IMR-90 (cell line): ENCODE measurements at regions not wholly inside any gene's neighbourhood (a gene's known extent, or its start where the extent isn't known, plus 50 kb on each side); places are given as distances from the start of the nearest gene placed in this dataset.

Experiments used
- ATAC-seq: fragments of 200-7000 bp; cut with Tn5 transposase; 2 replicates; pipeline ENCODE4 v1.9.1; 2020; ENCODE audit warnings: low read depth, mild to moderate bottlenecking, moderate library complexity
- BruUV-seq: library from RNA; stranded (reverse); fragments of 400-500 nt; replicated peaks from 2 replicates; lab custom pipeline; 2021; lab: Mats Ljungman, UMichigan
- CTCF ChIA-PET: fragments of 300-600 bp; formaldehyde crosslinking; extraction: SDS; loops from one replicate; lab custom pipeline; 2021; ENCODE audit warnings: antibody characterized with exemption; lab: Yijun Ruan, JAX
- POLR2A ChIA-PET: fragments of 300-600 bp; sonication (Branson Sonifier 250); formaldehyde crosslinking; loops from one replicate; lab custom pipeline; 2022; ENCODE audit warnings: antibody characterized with exemption; ENCODE audit not compliant: unreplicated experiment; lab: Charles Lee
- DNase-seq: peaks from one replicate; pipeline ENCODE4 v3.0.0; 2013
- H2AFZ ChIP-seq: replicated peaks from 2 replicates; pipeline ENCODE3; 2013; ENCODE audit warnings: low read length, mild to moderate bottlenecking; ENCODE audit not compliant: poor library complexity
- H2AK5ac ChIP-seq: 2 replicates; pipeline ENCODE4 v1.6.1; 2013; ENCODE audit warnings: low read depth, low read length, inconsistent platforms
- H2AK9ac ChIP-seq: replicated peaks from 2 replicates; pipeline ENCODE3; 2013; ENCODE audit warnings: mild to moderate bottlenecking, low read depth, low read length, moderate library complexity; ENCODE audit not compliant: poor library complexity
- H2BK120ac ChIP-seq: 2 replicates; pipeline ENCODE4 v1.6.1; 2013; ENCODE audit warnings: low read depth, low read length, inconsistent platforms
- H2BK15ac ChIP-seq: 3 replicates; pipeline ENCODE4 v1.6.1; 2013; ENCODE audit warnings: low read depth, low read length, inconsistent platforms
- H2BK20ac ChIP-seq: 2 replicates; pipeline ENCODE4 v1.6.1; 2013; ENCODE audit warnings: low read depth, mild to moderate bottlenecking, inconsistent platforms, low read length, moderate library complexity
- H2BK5ac ChIP-seq: 2 replicates; pipeline ENCODE4 v1.6.1; 2013; ENCODE audit warnings: mild to moderate bottlenecking, low read depth, low read length, inconsistent platforms; ENCODE audit not compliant: poor library complexity, severe bottlenecking
- H3K14ac ChIP-seq: replicated peaks from 2 replicates; pipeline ENCODE4 v1.6.1; 2013; ENCODE audit warnings: low read depth, low read length, inconsistent platforms
- H3K18ac ChIP-seq: 2 replicates; pipeline ENCODE4 v1.6.1; 2013; ENCODE audit warnings: low read depth, low read length, control low read depth
- H3K23ac ChIP-seq: 2 replicates; pipeline ENCODE4 v1.6.1; 2013; ENCODE audit warnings: low read depth, low read length, inconsistent platforms
- H3K27ac ChIP-seq: 2 replicates; pipeline ENCODE4 v1.5.1; 2013; ENCODE audit warnings: mild to moderate bottlenecking, control low read depth, low read length; ENCODE audit not compliant: insufficient read depth
- H3K27me3 ChIP-seq: 2 replicates; pipeline ENCODE4 v1.6.1; 2013; ENCODE audit warnings: low read length; ENCODE audit not compliant: control insufficient read depth, insufficient read depth
- H3K36me3 ChIP-seq: 2 replicates; pipeline ENCODE4 v1.6.1; 2013; ENCODE audit warnings: low read length, mixed read lengths; ENCODE audit not compliant: control insufficient read depth, insufficient read depth
- H3K4ac ChIP-seq: 2 replicates; pipeline ENCODE4 v1.6.1; 2013; ENCODE audit warnings: low read depth, low read length, inconsistent platforms
- H3K4me1 ChIP-seq: 2 replicates; pipeline ENCODE4 v1.6.1; 2013; ENCODE audit warnings: low read length, mixed read lengths; ENCODE audit not compliant: control insufficient read depth, insufficient read depth
- H3K4me2 ChIP-seq: 2 replicates; pipeline ENCODE4 v1.6.1; 2013; ENCODE audit warnings: low read depth, mild to moderate bottlenecking, control low read depth, low read length, moderate library complexity
- H3K4me3 ChIP-seq: 2 replicates; pipeline ENCODE4 v1.5.1; 2013; ENCODE audit warnings: low read depth, mild to moderate bottlenecking, control low read depth, low read length, moderate library complexity; ENCODE audit not compliant: insufficient read depth
- H3K56ac ChIP-seq: 2 replicates; pipeline ENCODE4 v1.6.1; 2013; ENCODE audit warnings: low read length, inconsistent platforms; ENCODE audit not compliant: insufficient read depth; ENCODE audit errors: extremely low read depth
- H3K79me1 ChIP-seq, 2 experiments: 2 replicates each; pipeline ENCODE4 v1.6.1; 2013; ENCODE audit warnings: low read length in 2 of 2, inconsistent platforms in 1 of 2, low read depth in 1 of 2
- H3K9ac ChIP-seq: 2 replicates; pipeline ENCODE4 v1.6.1; 2013; ENCODE audit warnings: low read depth, low read length, control low read depth
- H3K9me1 ChIP-seq: 2 replicates; pipeline ENCODE4 v1.6.1; 2013; ENCODE audit warnings: low read length, inconsistent platforms; ENCODE audit not compliant: insufficient read depth
- H3K9me3 ChIP-seq: 2 replicates; pipeline ENCODE4 v1.6.1; 2013; ENCODE audit warnings: low read length; ENCODE audit not compliant: control insufficient read depth, insufficient read depth
- H4K20me1 ChIP-seq: 2 replicates; pipeline ENCODE4 v1.6.1; 2013; ENCODE audit warnings: low read length, inconsistent platforms; ENCODE audit not compliant: insufficient read depth
- H4K5ac ChIP-seq: 2 replicates; pipeline ENCODE4 v1.6.1; 2013; ENCODE audit warnings: mild to moderate bottlenecking, low read depth, low read length, control low read depth
- H4K8ac ChIP-seq, 2 experiments: 2 replicates each; pipeline ENCODE4 v1.6.1; 2013; ENCODE audit warnings: low read depth in 2 of 2, low read length in 2 of 2, control low read depth in 1 of 2, inconsistent platforms in 1 of 2
- H4K91ac ChIP-seq: 2 replicates; pipeline ENCODE4 v1.6.1; 2013; ENCODE audit warnings: low read depth, low read length, inconsistent platforms; ENCODE audit not compliant: insufficient read depth
- MAFK ChIP-seq: IDR thresholded peaks from 2 replicates; pipeline ENCODE4 v1.6.1; 2012; ENCODE audit warnings: low read depth, low read length, improper control_type of control experiment
- NFE2L2 ChIP-seq: fragments of 150-350 bp; IDR thresholded peaks from 2 replicates; pipeline ENCODE4 v1.6.1; 2016; ENCODE audit warnings: low read depth, mild to moderate bottlenecking, low read length
- RFX5 ChIP-seq: IDR thresholded peaks from 2 replicates; pipeline ENCODE4 v1.8.0; 2012; ENCODE audit warnings: low read depth, mild to moderate bottlenecking, low read length, moderate library complexity
- SMC3 ChIP-seq: fragments of 150-350 bp; IDR thresholded peaks from 2 replicates; pipeline ENCODE4 v1.6.1; 2016; ENCODE audit warnings: low read depth, mild to moderate bottlenecking, antibody characterized with exemption, low read length, moderate library complexity
- WGBS, 2 experiments: methylation state at CpG; one replicate each; pipeline versions ENCODE4 v1.1.5 to v1.1.7; 2013; ENCODE audit warnings: missing lambda C conversion rate in 2 of 2; ENCODE audit not compliant: insufficient read length in 1 of 2; ENCODE audit errors: extremely low coverage in 2 of 2; 5-methylcytosine and 5-hydroxymethylcytosine counted together
- dilution Hi-C: fragments of 300-500 bp; cut with HindIII; formaldehyde crosslinking; loops from one replicate; pipeline ENCODE4 v1.14.3; 2018; ENCODE audit warnings: low sequenced_read_pairs; ENCODE audit not compliant: unreplicated experiment
- in situ Hi-C: fragments of 300-500 bp; cut with MboI; formaldehyde crosslinking; loops from 3 replicates; pipeline ENCODE4 v1.14.3; 2019; ENCODE audit warnings: low sequenced_read_pairs, inconsistent platforms, mixed read lengths
- intact Hi-C: fragments of 100-400 bp; cut with micrococcal nuclease; formaldehyde crosslinking; loops from 2 replicates; pipeline ENCODE4 v1.10.0; 2022

DNA sequence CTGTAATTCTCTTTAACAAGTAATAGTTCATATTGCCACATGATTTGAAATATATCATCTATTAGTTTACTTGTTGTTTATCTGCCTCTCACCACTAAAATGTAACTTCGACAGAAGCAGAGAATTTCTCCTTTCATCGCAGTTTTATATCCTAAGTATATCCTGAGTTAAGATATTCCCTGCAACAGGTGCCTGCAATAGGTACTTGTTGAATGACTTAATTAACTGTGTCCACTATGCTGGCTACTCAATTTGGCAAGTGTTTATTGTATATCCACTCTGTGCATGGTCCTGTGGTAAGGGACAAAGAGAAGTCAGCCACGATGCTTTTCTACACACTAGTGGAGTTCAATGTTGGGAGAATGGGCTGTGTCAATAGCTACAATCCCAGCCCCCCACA is 108.5 kb downstream of the PSAT1 start:
- dilution Hi-C loops, result no loop called here
- H2AK9ac ChIP-seq, result no peak overlapping the region
- no peak overlapping the region for H3K4ac ChIP-seq
- no peak overlapping the region for H2BK5ac ChIP-seq
- no peak overlapping the region for H3K9ac ChIP-seq
- no peak for DNase-seq
- no peaks in the 10 kb centered on the region for H3K36me3 ChIP-seq
- no peak overlapping the region for H2BK120ac ChIP-seq
- H4K8ac ChIP-seq, result no peak overlapping the region
- intact Hi-C loops, result no loop called here
- H4K91ac ChIP-seq, result no peak overlapping the region
- ATAC-seq, result no peak
- WGBS, 2 experiments, result no CpG with 5 or more reads among the region's 3 CpGs
- no peaks in the 10 kb centered on the region for H3K9me3 ChIP-seq
- no peaks in the 10 kb centered on the region for H3K4me1 ChIP-seq
- no peak overlapping the region for H2AFZ ChIP-seq
- no peaks in the 10 kb centered on the region for H4K20me1 ChIP-seq
- H2AK5ac ChIP-seq, result no peak overlapping the region
- no peak overlapping the region for H4K5ac ChIP-seq
- no peak for TF ChIP-seq RFX5
- no peak for TF ChIP-seq NFE2L2
- no peak for TF ChIP-seq SMC3
- no peak for TF ChIP-seq MAFK
- no peak overlapping the region for H3K14ac ChIP-seq
- no peaks in the 10 kb centered on the region for H3K9me1 ChIP-seq
- H3K79me1 ChIP-seq, result no peaks in the 10 kb centered on the region
- H3K18ac ChIP-seq, result no peak overlapping the region
- H3K4me2 ChIP-seq, result no peak overlapping the region
- ChIA-PET CTCF (interaction anchor here (0.9 kb wide), 1 partner anchor 15 kb away, joined by 3 read pairs; no protein-coding TSS in a partner anchor), POLR2A (no interaction called here)
- H3K56ac ChIP-seq, result no peak overlapping the region
- no peak overlapping the region for H3K27ac ChIP-seq
- in situ Hi-C loops, result no loop called here
- no peak overlapping the region for H3K23ac ChIP-seq
- no peak overlapping the region for H2BK15ac ChIP-seq
- peaks cover 4% of the 10 kb centered on the region for H3K27me3 ChIP-seq
- no peak overlapping the region for H3K4me3 ChIP-seq
- H2BK20ac ChIP-seq, result no peak overlapping the region
- BruUV-seq, result no TSS peak
